HG03045 (cell line): ENCODE measurements at regions not wholly inside any gene's neighbourhood (a gene's known extent, or its start where the extent isn't known, plus 50 kb on each side); places are given as distances from the start of the nearest gene placed in this dataset.
A peak's percentile ranks its signal among the peaks of the same experiment; 100 is the strongest.
"Not testable (repeated sequence)": the region's sequence is repeated elsewhere in the genome, so short reads cannot be mapped to it uniquely, and the experiment has no call there.

ENCODE experiments used
- ATAC-seq: cut with Tn5 transposase; IDR thresholded peaks from one replicate; pipeline ENCODE4 v1.9.1; 2021; ENCODE audit warnings: mild to moderate bottlenecking, moderate library complexity; ENCODE audit not compliant: unreplicated experiment

GRCh38 chr10:118423800-118424442 is 81.8 kb upstream of the FAM204A start:
- ATAC-seq: peak; percentile 72

GRCh38 chr10:118422241-118422640 is 80.1 kb upstream of the FAM204A start:
- ATAC-seq: no peak

DNA sequence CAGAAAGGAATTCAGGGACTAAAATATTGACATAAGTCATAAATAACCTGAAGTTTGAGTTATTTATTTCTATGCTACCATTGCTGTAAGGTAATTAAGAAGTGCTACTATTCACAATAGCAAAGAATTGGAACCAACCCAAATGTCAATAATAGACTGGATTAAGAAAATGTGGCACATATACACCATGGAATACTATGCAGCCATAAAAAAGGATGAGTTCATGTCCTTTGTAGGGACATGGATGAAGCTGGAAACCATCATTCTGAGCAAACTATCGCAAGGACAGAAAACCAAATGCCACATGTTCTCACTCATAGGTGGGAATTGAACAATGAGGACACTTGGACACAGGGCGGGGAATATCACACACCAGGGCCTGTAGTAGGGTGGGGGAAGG is 77.9 kb upstream of the FAM204A start:
- not testable (repeated sequence) for ATAC-seq

DNA sequence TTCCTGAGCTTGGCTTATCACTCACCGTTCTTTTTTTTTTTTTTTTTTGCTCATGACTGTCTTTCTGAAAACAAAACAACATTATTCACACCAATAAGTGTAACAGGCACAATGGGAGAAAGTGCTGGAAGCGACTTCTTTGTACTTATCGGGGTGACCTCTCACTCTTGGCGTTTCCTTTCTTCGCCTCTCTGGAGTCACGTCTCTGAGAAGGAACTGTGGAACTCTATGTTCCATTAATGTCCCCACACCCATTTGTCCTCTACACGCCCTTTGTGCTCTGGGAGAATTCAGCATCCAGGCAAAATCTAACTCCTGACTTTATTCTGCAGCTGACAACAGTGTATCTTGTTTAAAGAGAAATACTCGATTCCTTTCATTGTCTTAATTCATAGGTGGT is 70.8 kb upstream of the FAM204A start:
- no peak for ATAC-seq

DNA sequence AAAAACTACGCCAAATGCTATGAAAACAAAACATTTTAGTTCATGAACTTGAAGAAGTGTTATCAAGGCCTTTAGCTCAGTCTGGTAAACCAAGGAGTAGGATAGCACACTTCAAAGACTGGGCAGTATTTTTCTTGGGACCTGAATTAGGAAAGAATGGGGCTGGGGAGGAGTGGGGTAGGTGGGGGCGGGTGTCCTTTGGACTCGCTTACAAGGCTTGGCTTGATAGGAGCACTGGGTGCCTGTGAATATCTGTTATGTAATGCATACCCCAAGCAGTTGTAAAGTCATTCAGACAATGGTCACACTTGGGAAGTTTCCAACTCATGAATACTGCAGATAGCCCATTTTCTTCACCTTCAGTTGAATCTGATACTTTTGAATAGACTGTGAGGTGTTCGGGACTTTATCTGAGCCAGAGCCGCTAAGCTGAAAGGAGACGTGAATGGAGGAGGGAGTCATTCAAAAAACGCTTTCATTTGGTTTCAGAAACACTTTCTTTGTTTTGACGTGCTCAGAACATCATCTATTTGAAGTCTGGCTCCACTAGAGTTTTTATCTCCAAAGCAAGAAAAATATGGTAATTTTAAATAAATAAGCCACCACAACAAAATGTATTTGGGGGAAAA is 70.1 kb upstream of the FAM204A start:
- ATAC-seq: no peak

DNA sequence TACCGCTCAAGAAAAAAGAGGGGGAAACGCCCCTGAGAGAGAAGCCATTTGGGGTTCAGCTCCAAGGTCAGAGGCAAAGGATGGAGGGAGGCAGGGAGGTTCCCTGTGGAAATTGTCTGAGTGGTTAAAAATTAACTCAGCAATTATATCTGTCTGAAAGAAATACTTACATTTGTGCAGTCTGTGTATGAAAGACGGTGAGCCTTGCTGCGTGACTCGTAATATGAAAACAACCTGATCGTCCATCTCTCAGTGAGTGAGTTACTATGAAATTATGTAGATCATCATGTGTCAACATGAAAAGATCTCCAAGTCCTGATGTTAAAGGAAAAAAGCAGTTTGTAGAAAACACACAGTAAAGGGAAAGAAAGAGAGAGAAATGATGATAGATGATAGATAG is 67.2 kb upstream of the FAM204A start:
- ATAC-seq: no peak

DNA sequence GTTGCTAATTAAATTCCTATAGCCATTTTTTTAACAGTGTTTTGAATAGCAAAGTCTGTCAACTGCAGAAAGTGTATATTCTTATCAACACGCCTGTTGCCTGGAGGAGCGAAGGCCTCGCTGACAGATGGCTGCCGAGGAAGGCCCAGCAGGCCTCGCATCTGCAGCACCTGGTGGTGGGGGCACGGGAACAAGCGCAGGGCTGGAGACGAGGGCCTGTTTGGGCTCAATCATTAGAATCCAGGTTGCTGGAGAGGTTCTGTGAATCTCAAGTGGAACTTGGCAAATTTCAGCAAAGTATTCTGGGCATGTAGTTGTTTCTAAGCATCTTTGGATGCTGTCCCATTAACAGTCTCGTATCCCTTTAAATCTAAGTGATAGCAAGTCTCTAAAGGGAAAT is 66.1 kb upstream of the FAM204A start:
- ATAC-seq: no peak

DNA sequence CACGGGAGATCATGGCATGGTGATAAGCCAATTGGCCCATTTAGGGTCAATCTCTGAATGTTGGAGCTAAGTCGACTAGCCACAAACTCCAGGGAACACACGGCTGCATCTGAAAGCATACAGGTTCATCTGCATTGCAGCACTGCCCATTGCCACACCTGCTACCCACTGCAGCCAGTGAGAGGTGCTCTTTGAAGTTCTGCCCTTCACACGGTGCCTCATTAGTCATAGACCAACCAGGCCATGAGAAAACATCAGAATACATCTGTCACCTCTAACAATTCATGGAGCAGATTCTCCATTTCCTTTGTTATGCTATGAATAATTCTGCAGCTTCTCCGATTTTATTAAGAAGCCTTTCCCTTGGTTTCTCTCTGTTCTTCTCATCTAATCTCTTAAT is 65.7 kb upstream of the FAM204A start:
- ATAC-seq: no peak

GRCh38 chr10:118407026-118407425 is 64.9 kb upstream of the FAM204A start:
- ATAC-seq: no peak

DNA sequence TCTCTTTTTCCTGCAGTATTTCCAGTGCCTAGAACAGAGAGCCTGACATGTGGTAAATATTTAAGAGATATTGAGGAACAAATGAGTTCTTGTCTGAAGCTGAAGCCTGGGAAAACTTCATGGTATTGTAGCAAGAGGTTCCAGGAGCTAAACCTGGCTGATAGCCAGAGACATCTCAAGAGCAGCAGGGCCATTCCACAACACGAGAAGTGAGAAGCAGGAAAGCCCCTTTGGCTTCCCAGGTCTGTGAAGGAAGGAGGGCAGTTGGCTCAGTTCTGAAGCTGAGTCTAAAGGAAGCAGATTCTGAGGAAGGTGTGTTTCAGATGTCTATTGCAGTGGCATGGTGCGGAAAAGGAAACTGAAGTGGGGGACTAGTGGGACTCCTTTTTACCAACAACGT is 63.8 kb upstream of the FAM204A start:
- ATAC-seq: no peak

- no peak for ATAC-seq
Observed at GRCh38 chr10:118403967-118404366, 61.8 kb upstream of the FAM204A start.

GRCh38 chr10:118401708-118402193 is 59.6 kb upstream of the FAM204A start:
- ATAC-seq: no peak

DNA sequence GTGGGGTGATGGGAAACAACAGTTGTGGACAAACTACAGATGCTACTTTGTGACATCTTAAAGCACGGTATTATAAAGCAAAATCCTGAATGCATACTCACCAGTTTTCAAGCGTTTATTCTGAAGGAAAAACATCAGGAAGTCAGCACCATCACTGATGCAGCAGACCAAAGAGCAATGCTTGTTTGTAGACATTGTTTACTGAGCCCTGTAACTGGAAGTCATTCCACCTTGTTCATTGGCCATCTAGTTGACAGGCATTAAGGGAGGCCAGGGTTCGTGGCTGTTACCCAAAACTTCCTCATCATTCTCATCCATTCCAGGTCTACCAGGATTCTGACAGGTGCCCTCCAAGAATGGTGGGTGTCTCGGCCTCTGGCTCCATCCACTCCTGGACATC is 55.3 kb upstream of the FAM204A start:
- no peak for ATAC-seq

GRCh38 chr10:118395947-118396346 is 53.8 kb upstream of the FAM204A start:
- ATAC-seq: no peak

DNA sequence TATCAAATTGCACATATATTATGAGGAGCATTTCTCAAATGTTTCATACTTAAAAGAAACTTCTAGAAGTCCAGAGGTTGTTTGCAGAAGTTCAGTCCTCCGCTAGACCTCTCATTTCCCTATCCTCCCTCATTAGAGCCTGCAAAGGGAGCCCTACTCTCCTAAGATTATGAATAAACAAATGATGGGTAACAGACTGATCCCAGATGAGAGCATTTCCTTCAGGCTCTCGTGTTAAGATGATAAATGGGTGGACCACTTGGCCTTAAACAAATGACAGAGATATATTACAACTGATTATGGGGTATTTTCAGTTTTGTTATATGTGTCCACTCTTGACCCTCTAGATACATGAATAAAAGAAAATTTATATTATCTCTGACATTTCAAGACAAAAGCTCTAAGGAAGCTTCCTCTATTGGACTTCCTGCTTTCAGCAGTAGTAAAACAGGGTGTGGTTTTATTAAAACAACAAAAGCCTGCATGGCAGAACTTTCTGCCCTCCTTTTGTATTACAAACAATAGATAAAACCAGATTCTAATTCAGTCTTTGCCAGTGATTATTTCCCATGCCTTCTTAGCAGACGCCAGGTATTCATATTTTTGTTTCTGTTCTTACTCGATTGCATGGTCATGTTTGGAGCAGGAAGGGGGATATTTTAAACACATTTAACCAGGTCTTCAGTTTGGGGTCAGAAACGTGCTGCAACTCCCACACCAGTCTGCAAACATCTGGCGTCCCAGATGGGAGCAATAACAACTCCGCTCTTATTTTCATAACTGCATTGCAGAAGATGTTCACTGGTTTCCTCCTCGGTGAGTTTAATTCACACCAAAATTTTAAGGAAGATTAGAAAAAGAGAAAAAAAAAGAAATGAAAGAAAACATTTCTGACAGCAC is 52.4 kb upstream of the FAM204A start:
- no peak for ATAC-seq

GRCh38 chr10:118392761-118393160 is 50.6 kb upstream of the FAM204A start:
- ATAC-seq: no peak
